DMS53 treated with DMSO at 0.1 percent for 48 hours (cell line): ENCODE measurements at regions not wholly inside any gene's neighbourhood (a gene's known extent, or its start where the extent isn't known, plus 50 kb on each side); places are given as distances from the start of the nearest gene placed in this dataset.

Experiments
- DNase-seq: peaks from one replicate; lab custom pipeline; 2025; ENCODE audit not compliant: unreplicated experiment; lab: John Stamatoyannopoulos, UW

GRCh38 chr4:20444599-20445337 lies 193.1 kb downstream of the SLIT2 start:
- no peak for DNase-seq

GRCh38 chr4:20445933-20446723 lies 194.4 kb downstream of the SLIT2 start:
- no peak for DNase-seq

GRCh38 chr4:20447103-20447502 lies 195.4 kb downstream of the SLIT2 start:
- DNase-seq = no peak

DNA sequence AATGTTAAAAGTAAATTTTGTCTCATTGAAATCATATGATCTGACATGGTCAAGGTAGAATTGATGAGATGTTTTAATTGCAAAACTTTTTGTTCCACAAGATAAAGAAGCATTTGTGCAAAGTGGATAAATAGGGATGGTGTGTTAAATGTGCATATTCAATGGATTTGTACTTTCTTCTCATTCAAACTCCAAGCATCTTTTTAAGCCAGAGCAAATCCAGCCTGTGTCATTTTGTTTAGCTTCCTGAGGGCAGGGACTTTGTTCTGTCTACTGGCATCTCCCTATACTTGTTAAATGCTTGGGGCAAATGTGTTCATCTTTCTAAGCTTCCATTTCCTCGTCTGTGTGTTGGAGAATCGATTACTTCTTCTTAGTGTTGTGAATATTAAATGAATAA lies 200.3 kb downstream of the SLIT2 start:
- DNase-seq = no peak

GRCh38 chr4:20454515-20454914 lies 202.8 kb downstream of the SLIT2 start:
- no peak for DNase-seq

GRCh38 chr4:20456407-20456806 lies 204.7 kb downstream of the SLIT2 start:
- peak; percentile 28 for DNase-seq

GRCh38 chr4:20462426-20463175 lies 210.9 kb downstream of the SLIT2 start:
- DNase-seq = no peak

DNA sequence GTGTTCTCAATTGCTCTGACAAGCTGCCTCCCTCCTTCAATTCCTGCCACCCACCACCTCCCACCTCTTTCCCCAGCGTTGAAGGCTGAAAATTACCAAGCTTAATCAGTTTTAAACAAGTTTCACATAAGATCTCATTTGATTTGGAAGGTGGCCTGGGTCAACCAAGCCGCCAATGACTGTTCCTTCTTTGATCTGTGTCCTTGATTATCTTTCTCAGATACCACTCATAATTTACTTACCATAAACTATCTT lies 211.4 kb downstream of the SLIT2 start:
- no peak for DNase-seq

- no peak for DNase-seq
Observed at GRCh38 chr4:20464381-20464780, 212.7 kb downstream of the SLIT2 start.

DNA sequence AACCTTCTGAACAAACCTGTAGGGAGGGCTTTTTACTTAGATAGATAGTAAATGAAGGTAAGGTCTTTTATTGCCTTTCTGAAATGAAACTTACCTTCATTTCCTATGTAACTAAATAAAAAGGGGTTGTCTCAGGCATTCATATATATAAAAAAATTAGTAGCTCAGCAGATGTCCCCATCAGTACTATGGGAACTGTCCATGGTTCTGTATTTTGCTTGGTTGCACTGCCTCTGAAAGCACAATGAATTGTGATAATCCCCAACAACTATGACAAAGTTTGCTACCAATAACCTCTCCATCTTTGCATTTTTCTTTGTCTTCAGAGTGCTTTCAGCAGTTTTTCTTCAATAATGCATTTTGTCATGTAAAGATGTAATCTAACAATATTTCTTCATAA lies 222.4 kb downstream of the SLIT2 start:
- DNase-seq = no peak

DNA sequence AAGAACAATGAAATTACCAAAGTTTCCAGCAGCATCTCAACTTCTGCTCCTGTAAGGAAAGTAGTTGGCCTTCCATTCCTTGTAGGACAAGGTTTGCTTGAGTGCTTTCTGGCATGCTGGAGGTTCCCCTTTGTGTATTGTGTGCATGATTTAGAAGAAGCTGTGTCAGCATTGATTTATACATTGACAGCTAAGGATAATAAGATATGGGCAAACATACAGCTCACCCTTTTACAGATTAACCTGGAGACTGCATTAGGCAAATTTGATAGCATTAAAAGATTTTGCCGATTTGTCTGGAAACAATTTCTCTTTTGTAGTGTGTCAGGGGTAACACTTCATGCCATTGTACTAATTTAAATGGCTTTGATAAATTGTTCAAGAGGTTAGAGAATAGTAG lies 221.8 kb upstream of the PACRGL start:
- DNase-seq = no peak

DNA sequence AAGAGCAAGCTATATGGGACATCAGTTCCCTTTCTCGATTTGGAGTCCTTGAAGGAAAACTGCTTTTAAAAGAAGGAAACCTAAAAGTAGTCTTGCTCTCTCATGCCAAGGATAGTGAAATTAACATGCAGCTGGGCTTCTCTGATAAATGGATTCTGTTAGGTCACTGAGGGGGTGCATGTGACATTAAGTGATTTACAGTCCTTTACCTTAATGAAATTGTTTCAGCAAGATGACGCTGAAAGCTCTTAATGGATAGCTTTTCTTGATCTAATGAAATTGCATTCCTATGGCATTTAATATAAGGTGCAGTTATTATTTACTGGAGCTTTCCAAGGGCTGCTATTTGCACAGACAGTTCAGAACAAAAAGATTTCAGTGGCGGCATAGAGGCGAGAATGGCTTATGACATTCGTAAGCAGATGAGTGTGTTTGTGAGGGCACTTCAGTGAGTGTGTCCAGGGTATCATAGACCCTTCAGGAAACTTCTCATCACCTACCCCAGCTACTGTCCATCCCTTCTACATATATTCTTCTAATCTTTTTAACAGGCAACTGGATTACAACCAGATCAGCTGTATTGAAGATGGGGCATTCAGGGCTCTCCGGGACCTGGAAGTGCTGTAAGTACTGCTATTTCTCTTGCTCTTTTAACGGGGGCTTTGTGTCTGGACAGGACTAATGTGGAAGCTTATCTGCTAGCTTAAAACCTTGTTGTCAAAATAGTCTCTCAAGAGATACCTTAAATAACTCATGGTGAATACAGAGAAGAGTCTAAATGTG lies 219.9 kb upstream of the PACRGL start:
- DNase-seq = no peak

GRCh38 chr4:20483416-20483815 lies 216.8 kb upstream of the PACRGL start:
- no peak for DNase-seq

GRCh38 chr4:20486433-20486832 lies 213.8 kb upstream of the PACRGL start:
- DNase-seq = no peak

GRCh38 chr4:20487446-20487845 lies 212.8 kb upstream of the PACRGL start:
- DNase-seq = no peak

DNA sequence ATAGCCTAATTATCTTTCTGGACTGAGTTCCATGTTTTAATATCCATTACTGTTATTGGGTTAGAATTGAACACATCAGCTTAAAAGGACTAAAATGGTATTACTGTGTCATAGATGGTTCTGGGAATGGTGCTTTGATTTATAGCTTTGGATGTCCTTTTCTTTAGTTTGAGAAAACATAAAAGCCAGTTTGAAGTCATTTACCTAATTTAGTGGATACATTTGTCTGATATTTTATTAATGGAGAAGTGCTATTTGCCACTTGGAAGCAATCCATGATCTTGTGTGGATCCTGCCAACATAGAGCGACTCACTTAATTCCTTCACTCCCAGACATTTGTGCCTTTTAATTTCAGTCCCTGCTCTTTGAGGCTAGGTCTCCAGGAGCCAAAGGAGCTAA lies 212.4 kb upstream of the PACRGL start:
- DNase-seq = no peak

DNA sequence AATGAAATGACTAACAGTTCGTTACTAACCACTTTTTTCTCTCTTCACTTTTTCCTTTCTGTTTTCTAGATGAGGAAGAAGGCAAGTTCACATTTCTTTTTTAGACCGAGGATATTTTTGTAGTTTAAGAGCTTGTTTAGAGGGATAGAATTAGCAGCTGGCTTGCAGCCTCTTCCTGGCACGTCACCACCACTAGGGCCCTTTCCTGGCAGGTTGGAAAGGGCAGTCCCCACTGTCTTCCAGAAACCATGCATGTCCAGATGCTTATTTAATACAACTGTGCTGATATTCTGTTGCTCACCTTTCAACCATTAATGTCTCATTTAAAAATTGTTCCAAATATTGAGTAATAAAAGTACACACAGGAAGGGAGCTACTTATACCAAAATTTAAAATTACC lies 209.5 kb upstream of the PACRGL start:
- DNase-seq = no peak

DNA sequence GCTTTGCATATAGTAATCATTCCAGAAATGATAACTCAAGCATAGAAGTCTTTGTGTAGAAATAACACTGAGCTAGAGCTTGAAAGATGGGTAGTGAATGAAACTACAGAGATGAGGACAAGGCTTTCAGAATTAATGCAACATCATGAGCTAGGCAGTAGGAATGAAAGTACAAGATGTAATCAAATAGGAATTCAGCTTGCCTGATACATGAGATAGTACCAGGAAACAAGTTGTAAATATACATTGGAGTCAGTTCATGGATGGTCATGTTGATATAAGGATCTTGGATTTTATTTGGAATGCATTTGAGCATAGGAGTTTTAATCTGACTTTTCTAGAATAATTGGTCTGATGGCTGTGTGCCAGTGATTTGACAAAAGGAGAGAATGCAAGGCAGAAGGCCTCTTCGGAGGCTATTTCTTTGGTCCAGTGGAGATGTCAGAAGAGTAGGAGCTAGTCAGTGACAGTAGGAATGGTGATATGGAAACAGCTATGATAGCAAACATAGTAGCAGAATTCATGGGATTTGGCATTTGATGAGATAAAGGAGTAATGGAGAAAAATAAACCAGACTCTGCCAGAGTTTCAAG lies 206.4 kb upstream of the PACRGL start:
- no peak for DNase-seq

GRCh38 chr4:20496068-20496467 lies 204.2 kb upstream of the PACRGL start:
- no peak for DNase-seq

GRCh38 chr4:20504146-20504545 lies 196.1 kb upstream of the PACRGL start:
- DNase-seq = no peak

DNA sequence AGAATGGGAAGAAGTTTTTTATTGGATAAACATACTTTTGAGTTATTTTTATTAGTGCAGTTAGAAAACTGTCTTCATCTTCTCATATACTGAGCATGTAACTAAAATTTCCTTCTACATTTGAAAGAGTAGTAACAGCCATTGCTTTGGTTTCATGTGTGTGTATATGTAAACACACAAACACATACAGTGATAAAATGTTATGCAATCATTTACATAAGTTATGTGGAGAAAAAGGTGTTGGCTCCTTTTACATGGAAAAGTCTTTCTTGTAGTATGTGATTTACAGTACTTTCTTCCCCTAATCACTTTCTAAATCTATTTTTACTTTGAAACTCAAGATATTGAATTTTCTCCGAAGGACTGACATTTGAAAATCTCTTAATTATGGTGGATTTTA lies 194.3 kb upstream of the PACRGL start:
- DNase-seq = no peak
